ENCODE measurements at regions not wholly inside any gene's neighbourhood (a gene's known extent, or its start where the extent isn't known, plus 50 kb on each side); places are given as distances from the start of the nearest gene placed in this dataset.
"Not testable (repeated sequence)": the region's sequence is repeated elsewhere in the genome, so short reads cannot be mapped to it uniquely, and the experiment has no call there.

DNA sequence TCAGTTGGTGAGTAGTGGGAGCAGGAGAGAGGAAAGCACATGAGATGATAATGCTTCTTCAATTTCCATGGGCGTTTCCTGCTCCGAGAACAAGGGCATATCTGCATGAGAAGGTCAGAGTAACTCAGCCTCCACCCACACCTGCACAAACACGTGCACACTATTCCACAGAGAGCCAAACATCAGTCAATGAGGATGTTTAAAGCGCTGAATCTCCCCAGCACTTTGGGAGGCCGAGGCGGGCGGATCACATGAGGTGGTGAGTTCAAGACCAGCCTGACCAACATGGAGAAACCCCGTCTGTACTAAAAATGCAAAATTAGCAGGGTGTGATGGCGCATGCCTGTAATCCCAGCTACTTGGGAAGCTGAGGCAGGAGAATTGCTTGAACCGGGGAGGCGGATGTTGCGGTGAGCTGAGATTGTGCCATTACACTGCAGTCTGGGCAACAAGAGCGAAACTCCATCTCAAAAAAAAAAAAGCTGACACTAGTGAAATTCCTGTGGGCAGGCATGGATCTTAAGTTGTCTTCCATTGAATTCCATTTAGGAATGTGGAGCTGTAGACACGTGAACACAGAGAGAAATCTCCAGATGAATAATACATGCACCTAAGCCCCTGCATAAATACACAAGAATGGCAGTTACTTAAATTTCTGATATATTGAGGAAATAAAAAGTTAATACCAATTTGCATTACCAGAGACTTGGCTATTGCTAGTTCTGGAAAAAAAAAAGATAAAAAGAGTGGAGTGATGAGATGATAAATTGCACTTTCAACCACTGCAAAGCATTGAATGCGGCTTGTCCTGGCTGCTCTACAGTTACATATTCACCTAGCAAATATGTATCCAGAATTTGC lies 1097.4 kb upstream of the TMEM132C start:
- DNase-seq (ENCODE audit: low spot score), result peak; percentile 22

DNA sequence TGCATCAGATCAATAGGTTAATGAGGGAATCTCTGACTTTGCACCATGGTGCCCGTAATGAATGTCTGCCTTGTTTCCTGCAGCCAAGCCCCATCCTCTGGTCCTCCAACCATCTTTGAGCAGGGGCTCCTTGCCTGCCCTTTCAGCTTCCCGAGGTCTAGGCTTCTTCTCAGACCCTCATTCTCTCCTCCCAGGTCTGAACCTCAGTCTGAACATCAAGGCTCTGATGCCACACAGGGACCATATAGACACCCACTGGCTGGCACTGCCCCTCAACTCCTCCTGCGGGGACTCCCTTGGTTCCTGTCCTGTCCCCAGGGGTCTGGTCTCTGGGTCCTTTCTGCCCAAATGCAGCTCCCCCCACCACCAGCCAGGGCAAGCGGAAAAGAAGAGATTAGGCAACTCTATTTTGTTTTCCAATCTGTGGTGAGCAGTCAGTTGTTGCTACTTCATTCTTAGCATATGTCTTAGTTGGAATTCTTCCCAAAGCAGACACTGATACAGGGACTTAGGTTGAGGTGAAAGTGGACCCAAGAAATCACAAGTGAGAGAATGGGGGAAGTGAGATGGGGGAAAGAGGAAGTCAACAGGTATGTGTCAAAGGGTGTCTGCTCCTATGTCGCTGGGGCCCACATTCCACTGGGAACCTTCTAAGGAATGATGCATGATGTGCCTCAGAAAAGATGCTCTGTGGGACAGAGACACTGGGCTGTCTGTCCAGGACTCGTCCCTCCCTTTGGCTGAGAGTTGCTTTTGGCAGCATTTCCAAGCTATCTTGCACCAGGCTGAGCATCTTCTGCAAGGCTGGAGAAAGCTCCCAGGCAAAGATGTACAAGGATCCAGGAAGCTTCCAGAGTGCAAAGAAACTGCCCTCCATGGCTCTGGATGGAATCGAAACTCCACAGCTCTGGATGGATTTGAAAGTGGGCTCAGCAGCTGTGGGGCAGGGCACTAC lies 1096.5 kb upstream of the TMEM132C start:
- no peak for DNase-seq (ENCODE audit: low spot score)

DNA sequence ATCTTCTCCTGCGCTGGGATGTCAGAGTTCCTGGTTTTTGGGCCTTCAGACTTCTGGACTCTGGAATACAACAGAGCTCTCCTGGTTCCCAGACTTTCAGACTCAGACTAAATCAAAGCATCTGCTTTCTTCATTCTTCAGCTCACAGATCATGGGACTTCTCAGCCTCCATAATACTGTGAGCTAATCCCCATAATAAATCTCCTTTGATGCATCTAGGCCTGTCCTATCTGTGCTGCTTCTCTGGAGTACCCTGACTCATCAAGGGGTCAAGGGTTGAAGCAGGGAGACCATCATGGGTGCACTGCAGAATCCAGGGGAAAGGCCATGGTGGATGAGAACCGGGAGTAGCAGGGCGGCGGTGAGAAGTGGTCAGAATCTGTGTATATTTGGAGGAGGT lies 1094.1 kb upstream of the TMEM132C start:
- no peak for DNase-seq (ENCODE audit: low spot score)

DNA sequence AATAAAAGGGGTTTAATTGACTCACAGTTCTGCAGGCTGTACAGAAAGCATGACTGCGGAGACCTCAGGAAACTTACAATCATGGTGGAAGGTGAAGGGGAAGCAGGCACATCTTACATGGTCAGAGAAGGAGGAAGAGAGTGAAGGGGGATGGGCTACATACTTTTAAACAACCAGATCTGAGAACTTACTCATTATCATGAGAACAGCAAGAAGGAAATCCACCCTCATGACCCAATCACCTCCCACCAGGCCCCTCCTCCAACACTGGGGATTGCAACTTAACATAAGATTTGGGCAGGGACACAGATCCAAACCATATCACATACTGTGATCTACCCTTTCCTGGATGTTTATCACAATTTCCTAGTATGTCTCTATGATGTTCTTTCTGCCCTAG lies 1093.0 kb upstream of the TMEM132C start:
- not testable (repeated sequence) for DNase-seq (ENCODE audit: low spot score)

DNA sequence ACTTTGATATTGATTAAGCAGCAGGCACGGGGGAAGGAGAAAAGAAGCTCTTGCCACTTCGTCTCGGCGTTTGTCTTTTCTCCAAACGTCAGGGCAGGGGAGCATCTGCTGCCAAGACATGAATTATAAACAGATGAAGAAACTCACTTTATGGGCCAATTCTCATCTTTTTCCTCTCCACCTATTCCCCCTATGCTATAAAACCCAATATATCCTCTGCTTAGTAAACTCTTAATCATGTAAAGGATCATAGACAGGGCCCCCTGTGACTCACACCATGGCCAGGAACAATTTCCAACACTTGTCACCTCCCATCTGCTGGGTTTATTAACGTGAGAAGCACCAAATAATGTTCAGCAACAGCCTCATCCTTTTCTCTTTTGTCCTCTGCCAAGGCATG lies 1092.1 kb upstream of the TMEM132C start:
- peak; percentile 13 for DNase-seq (ENCODE audit: low spot score)

- DNase-seq (ENCODE audit: low spot score), result no peak
Measured at GRCh38 chr12:127175361-127175760, 1091.6 kb upstream of the TMEM132C start.

- DNase-seq (ENCODE audit: low spot score), result no peak
Measured at GRCh38 chr12:127176804-127177203, 1090.2 kb upstream of the TMEM132C start.

- DNase-seq (ENCODE audit: low spot score), result no peak
Measured at GRCh38 chr12:127178052-127178451, 1088.9 kb upstream of the TMEM132C start.

DNA sequence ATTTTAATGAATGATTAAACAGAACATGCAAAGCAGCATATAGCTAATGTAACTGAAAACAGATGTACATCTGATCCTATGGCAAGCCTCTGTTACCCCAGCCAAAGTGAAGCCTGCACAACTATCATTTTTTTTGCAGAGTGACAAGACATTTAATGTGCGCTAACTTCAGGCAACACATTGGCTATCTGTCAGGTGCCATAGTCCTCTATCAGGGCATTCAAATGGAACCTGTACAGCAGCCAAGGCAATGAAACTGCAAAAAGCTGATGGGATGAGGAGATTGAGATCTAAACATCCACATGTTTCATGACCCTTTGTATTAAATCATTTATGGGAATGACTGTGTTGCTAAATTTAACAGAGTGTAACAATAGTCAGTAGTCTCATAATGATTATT lies 1088.5 kb upstream of the TMEM132C start:
- DNase-seq (ENCODE audit: low spot score), result no peak

DNA sequence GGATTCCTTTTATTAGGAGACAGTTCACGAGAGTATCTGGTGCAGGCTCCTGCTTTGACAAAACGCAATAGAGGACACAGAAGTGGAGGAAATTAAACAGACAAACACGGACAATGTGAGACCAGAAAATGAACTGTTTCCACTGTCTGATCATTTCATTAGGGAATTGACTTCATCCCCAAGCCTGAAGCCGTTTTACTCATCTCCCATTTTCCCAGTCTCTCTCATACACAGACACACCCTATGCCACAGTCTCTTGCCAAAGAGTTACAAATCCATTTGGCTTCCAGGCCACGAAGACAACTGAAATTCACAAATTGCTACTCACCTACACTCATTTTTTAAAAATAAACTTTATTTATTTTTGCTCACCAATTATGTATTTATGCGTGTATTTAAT lies 1087.8 kb upstream of the TMEM132C start:
- no peak for DNase-seq (ENCODE audit: low spot score)

- no peak for DNase-seq (ENCODE audit: low spot score)
Measured at GRCh38 chr12:127182018-127182417, 1085.0 kb upstream of the TMEM132C start.

DNA sequence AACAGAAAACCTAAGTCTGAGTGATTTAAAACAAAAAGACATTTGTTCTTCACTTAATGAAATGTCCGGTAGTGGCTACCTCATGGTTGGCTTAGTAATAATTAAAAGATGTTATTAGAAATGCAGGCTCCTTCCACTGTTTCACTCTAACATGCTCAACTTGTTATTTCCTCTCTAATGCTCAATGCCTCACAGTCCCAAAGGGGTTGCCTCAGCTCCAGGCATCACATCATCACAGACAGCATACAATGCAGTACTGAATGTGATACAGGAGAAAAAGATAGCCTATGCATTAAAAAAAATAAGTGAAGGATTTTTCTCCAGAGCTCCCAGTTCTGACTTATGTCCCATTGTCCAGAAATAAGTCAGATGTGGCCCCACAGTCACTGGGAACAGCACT lies 1077.0 kb upstream of the TMEM132C start:
- DNase-seq (ENCODE audit: low spot score), result no peak

- peak; percentile 93 for DNase-seq (ENCODE audit: low spot score)
Measured at GRCh38 chr12:127191129-127191528, 1075.8 kb upstream of the TMEM132C start.

DNA sequence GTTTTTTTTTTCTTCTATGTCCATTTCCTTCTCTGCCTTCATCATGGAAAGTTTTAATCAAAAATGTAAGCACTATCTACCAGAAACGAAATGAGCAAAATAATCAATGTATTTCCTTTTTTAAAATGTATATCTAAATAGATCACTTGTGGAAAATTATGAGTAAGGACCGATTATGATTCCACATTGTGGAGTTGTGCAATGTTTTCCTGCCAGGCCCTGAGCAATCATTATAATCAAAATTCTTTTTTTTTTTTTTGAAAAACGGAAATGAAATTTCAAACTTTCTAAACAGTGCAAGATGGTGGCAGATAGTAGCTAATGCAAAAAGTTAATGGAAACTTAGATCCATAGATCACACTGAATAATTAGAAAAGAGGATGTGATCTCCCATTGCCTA lies 1074.6 kb upstream of the TMEM132C start:
- no peak for DNase-seq (ENCODE audit: low spot score)

DNA sequence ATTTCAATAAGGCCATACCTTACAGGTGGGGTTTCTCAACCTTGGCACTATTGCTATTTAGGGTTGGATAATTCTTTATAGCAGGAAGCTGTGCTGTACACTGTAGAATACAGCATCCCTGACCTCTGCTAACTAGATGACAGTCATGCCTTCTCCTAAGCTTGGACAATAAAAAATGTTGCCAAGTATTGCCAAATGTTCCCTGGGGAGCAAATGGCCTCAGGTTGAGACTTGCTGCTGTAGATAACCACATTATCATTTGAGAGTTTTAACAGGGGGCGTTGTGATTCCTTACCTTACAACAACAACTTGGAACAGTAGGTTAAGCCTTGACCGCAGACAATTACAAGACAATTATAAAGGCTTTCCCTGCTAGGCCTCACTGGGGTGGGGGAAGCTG lies 1073.6 kb upstream of the TMEM132C start:
- DNase-seq (ENCODE audit: low spot score), result no peak

- DNase-seq (ENCODE audit: low spot score), result peak; percentile 59
Measured at GRCh38 chr12:127194176-127194575, 1072.8 kb upstream of the TMEM132C start.

DNA sequence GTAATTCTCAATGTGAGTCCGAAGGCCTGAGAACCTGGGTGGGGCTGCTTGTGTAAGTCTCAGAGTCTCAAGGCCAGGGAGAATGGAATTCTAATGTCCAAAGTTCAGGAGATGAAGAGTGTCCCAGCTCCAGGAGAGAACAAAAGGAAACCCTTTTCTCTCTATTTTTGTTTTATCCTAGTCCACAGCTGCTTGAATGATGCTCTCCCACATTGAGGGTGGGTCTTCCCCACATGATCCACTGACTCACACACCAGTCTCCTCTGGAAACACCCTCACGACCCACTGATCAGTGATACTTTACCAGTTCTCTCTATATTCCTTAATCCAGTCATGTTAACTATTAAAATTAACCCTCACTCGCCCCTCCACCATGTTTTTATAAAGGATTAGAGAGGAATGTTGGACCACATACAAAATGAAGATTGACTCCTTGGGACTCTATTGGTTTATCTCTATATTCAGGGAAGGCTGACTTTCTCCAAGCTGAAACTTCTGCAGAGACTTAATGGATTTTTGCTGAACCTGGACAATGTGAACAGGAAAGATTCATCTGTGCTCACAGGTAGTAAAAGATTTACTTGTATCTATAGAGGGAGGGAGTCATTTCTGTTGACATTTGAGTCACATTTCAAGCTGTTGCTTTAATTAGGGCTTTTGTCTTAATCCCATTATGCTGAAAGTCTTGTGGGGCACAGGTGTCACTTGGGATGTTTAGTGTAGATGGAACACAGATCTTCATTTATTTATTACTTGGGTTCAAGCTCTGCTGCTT lies 1061.0 kb upstream of the TMEM132C start:
- DNase-seq (ENCODE audit: low spot score), result peak; percentile 68

DNA sequence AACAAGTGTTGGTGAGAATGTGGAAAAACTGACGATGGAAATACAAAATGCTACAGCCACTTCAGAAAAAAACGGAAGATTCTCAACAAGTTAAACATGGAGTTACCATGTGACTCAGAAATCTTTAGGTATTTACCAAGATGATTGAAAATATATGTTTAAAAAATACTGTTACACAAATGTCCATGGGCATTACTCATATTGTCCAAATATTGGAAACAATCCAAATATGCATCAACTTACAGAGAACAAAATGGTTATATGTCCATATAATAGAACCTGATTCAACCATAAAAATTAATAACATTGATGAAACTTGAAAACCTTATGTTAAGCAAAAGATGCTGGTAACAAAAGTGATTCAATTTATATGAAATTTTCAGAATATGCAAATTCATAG lies 1057.7 kb upstream of the TMEM132C start:
- no peak for DNase-seq (ENCODE audit: low spot score)

DNA sequence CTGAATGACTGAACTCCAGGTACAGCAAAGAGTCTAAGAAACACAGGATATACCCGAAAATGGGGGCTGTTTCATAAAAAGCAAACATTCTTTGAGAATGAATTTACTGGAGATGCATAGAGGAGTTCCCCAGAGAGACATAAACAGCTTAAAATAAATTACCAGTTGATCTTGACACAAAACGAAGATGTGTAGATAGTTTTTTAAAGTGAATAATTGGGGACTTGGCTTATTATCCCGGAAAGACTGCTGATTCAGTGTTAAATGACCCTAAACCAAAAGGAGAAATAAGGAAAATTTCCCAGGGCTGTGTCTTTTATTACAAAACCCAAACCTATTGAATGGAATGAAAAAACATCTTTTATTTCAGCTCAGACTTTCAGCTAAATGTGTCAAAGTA lies 1052.8 kb upstream of the TMEM132C start:
- no peak for DNase-seq (ENCODE audit: low spot score)

DNA sequence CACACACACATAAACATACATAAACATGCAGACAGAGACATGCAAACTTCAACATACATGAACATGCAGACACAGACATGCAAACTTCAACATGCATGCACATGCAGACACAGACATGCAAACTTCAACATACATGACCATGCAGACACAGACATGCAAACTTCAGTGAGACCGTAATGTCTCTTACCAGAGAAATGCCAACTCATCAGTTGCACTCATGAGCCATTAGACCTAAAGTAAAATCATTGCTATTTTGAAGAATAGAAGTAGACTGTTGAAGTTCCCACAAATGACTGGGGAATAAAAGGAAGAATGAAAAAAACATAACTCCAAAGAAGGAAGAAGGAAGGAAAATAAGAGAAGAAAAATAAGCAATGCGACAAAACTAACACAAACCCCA lies 1044.0 kb upstream of the TMEM132C start:
- DNase-seq (ENCODE audit: low spot score), result no peak

DNA sequence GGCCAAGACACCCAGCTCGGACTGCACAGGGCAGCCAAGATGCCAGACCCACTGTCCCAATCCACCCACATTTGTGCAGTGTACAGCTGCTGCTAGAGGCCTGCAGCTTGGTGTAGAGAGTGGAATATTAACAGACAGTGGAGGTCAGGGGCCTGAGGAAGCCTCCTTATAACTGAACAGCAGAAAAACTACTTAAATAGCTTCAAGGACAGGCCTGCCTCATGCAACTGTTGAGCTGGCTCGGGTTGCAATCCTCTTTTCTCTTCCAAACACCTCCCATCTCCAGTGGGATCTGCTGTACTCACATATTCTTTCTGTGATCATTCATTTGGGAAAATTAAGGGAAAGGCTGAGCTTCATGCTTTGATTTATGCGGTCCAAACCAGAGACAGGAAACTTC lies 1043.2 kb upstream of the TMEM132C start:
- DNase-seq (ENCODE audit: low spot score), result no peak

DNA sequence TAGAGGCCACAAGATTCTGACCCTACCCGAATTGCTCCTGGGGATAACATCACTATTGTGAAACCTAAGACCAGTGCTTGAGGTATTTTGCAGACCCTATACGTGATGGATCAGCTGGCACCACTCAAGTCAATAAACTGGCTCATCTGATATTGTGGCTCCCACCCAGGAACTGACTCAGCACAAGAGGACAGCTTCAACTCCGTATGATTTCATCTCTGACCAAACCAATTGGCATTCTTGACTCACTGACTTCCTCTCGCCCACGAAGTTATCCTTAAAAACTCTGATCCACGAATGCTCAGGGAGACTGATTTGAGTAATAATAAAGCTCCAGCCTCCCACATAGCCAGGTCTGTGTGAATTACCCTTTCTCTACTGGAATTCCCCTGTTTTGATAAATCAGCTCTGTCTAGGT lies 1036.1 kb upstream of the TMEM132C start:
- peak; percentile 99 for DNase-seq (ENCODE audit: low spot score)
